ENCODE measurements at regions not wholly inside any gene's neighbourhood (a gene's known extent, or its start where the extent isn't known, plus 50 kb on each side); places are given as distances from the start of the nearest gene placed in this dataset.

DNA sequence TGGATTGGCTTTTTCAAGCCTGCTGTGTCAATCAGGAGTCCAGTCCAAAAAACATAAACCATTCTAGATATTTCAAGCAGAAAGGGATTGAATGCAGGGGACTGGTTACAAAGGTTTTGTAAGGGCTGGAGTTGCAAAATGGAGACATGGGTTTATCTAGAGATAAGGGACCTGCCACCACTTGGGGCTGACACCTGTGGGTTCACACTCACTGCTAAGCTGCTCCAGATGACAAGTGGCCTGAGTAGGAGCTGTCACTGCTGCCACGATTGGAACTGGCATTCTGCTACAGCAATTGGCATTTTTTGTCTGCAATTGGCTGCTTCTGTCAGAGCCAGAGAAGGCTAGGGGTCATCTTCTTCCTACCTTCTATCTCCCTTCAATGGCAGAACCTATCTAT lies 66.3 kb upstream of the ZFR start:
- Histone ChIP-seq H3K4me3 (replicated peaks in 1 of 3; ENCODE audit: low read depth in 2 of 3, low read length in 3 of 3) (no peak overlapping the region), H3K9ac (ENCODE audit: insufficient read depth, low read length, poor library complexity, severe bottlenecking) (no peak overlapping the region), H3K27ac (ENCODE audit: low read depth in 1 of 2, low read length in 2 of 2) (no peak overlapping the region), H4K20me1 (ENCODE audit: insufficient read depth, low read length) (no peaks in the 10 kb centered on the region), H3K36me3 (replicated peaks in 1 of 2; ENCODE audit: control insufficient read depth in 1 of 2, insufficient read depth in 2 of 2, low read length in 2 of 2) (no peaks in the 10 kb centered on the region), H3K79me2 (ENCODE audit: insufficient read depth, low read length) (no peaks in the 10 kb centered on the region), H3K4me1 (ENCODE audit: control insufficient read depth in 1 of 2, insufficient read depth in 2 of 2, low read length in 2 of 2) (peaks cover 31 to 37% of the 10 kb centered on the region in 2 donors), H3K9me3 (replicated peaks in 1 of 2; ENCODE audit: control insufficient read depth in 1 of 2, insufficient read depth in 1 of 2, low read length in 2 of 2) (no peaks in the 10 kb centered on the region), H2AFZ (ENCODE audit: insufficient read depth, low read depth, low read length, poor library complexity, severe bottlenecking) (no peak overlapping the region), H3K4me2 (replicated peaks; ENCODE audit: extremely low read depth, low read length, poor library complexity, severe bottlenecking) (no peak overlapping the region), H3K27me3 (ENCODE audit: control insufficient read depth in 2 of 2, insufficient read depth in 2 of 2, low read length in 2 of 2) (no peaks in the 10 kb centered on the region)
- H3K27ac Mint-ChIP-seq: no peak overlapping the region
- no peak for DNase-seq
- intact Hi-C loops (cut with micrococcal nuclease): no loop called here
- peaks cover 48% of the 10 kb centered on the region for H3K4me1 Mint-ChIP-seq
- TF ChIP-seq, protein P1, sequence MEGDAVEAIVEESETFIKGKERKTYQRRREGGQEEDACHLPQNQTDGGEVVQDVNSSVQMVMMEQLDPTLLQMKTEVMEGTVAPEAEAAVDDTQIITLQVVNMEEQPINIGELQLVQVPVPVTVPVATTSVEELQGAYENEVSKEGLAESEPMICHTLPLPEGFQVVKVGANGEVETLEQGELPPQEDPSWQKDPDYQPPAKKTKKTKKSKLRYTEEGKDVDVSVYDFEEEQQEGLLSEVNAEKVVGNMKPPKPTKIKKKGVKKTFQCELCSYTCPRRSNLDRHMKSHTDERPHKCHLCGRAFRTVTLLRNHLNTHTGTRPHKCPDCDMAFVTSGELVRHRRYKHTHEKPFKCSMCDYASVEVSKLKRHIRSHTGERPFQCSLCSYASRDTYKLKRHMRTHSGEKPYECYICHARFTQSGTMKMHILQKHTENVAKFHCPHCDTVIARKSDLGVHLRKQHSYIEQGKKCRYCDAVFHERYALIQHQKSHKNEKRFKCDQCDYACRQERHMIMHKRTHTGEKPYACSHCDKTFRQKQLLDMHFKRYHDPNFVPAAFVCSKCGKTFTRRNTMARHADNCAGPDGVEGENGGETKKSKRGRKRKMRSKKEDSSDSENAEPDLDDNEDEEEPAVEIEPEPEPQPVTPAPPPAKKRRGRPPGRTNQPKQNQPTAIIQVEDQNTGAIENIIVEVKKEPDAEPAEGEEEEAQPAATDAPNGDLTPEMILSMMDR (IDR thresholded peaks at IDR 0.05): no peak
- H3K27me3 Mint-ChIP-seq (ENCODE audit: low read depth in 3 of 3): peaks cover 0 to 3% (median 0%) of the 10 kb centered on the region in 3 donors
- WGBS (ENCODE audit: insufficient coverage): no CpG with 5 or more reads among the region's 1 CpG
- H3K9me3 Mint-ChIP-seq: peaks cover 0 to 4% (median 2%) of the 10 kb centered on the region in 7 donors
- no peak overlapping the region for H3K4me3 Mint-ChIP-seq
- H3K36me3 Mint-ChIP-seq: no peaks in the 10 kb centered on the region

DNA sequence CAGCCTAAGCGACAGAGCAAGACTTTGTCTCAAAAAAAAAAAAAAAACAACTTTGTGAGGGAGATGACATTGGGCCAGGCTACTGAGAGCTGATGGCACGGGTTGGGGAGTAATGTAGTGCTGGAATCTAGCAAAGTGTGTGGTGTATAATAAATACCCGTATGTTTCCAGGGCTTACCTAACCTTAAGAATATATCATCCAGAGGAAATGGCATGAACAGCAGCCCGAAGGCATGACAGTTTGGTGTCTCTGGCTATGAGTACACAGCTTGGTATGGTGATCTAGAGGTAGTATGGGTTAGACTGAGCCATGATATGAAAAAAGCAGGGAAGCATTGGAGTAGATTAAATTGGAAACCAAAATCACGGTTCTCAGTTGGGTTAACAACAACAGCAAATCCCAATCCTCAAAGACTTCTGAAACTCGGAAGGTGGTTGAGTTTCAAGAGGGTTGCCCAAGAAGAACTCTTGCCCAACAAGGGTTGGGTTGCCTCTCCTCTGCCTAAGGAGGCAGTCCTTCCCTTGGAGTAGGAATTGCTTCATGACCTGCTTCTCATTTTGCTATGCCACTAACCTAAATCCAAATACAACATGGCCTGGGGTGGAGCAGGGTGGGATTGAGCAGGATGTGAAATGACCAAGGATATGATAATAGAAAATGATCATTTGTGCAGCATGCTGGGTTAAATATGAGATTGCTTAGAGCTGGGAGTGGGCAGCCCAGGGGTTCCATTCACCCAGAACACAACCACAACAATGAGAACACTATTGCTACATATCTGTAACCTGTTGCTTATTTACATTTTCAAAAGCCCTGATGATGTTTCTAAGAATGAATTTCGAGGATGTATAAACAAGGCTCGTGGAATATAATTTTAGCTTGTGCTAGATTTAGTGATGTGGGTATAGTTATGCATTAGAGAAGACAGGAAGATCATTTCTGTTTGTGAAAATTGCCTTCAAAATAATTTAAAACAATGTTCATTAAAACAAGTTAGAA lies 64.6 kb upstream of the ZFR start:
- peaks cover 42 to 49% of the 10 kb centered on the region in 2 donors for H3K4me1 ChIP-seq (ENCODE audit: control insufficient read depth in 1 of 2, insufficient read depth in 2 of 2, low read length in 2 of 2)
- peak overlapping the region; percentile 0 to 75 for H3K4me3 Mint-ChIP-seq
- intact Hi-C loops (cut with micrococcal nuclease): no loop called here

More for the DNA sequence above, 64.6 kb upstream of the ZFR start:
- Histone ChIP-seq H3K9me3 (replicated peaks in 1 of 2; ENCODE audit: control insufficient read depth in 1 of 2, insufficient read depth in 1 of 2, low read length in 2 of 2) (no peaks in the 10 kb centered on the region), H2AFZ (ENCODE audit: insufficient read depth, low read depth, low read length, poor library complexity, severe bottlenecking) (no peak overlapping the region), H3K36me3 (replicated peaks in 1 of 2; ENCODE audit: control insufficient read depth in 1 of 2, insufficient read depth in 2 of 2, low read length in 2 of 2) (no peaks in the 10 kb centered on the region), H3K4me2 (replicated peaks; ENCODE audit: extremely low read depth, low read length, poor library complexity, severe bottlenecking) (peak overlapping the region; percentile 57), H3K79me2 (ENCODE audit: insufficient read depth, low read length) (no peaks in the 10 kb centered on the region), H3K27me3 (ENCODE audit: control insufficient read depth in 2 of 2, insufficient read depth in 2 of 2, low read length in 2 of 2) (no peaks in the 10 kb centered on the region), H3K27ac (ENCODE audit: low read depth in 1 of 2, low read length in 2 of 2) (peak overlapping the region in 1 of 2 donors; percentile 54), H3K4me3 (replicated peaks in 1 of 3; ENCODE audit: low read depth in 2 of 3, low read length in 3 of 3) (peak overlapping the region in 1 of 3 experiments; percentile 34), H4K20me1 (ENCODE audit: insufficient read depth, low read length) (no peaks in the 10 kb centered on the region), H3K9ac (ENCODE audit: insufficient read depth, low read length, poor library complexity, severe bottlenecking) (no peak overlapping the region)
- Mint-ChIP-seq H3K4me1 (peaks cover 61% of the 10 kb centered on the region), H3K27me3 (ENCODE audit: low read depth in 3 of 3) (peaks cover 8 to 11% (median 10%) of the 10 kb centered on the region in 3 donors), H3K27ac (peak overlapping the region; percentile 70 to 92 (median 89)), H3K9me3 (peaks cover 0 to 4% (median 2%) of the 10 kb centered on the region in 7 donors), H3K36me3 (peaks cover 0 to 2% of the 10 kb centered on the region in 2 donors)
- peak; percentile 72 to 88 (median 80) for DNase-seq
- TF ChIP-seq, protein P1 (IDR thresholded peaks at IDR 0.05): no peak
- WGBS (ENCODE audit: insufficient coverage): 100% methylated on average over 1 of the region's 8 CpGs
